ENCODE measurements at regions not wholly inside any gene's neighbourhood (a gene's known extent, or its start where the extent isn't known, plus 50 kb on each side); places are given as distances from the start of the nearest gene placed in this dataset.

DNA sequence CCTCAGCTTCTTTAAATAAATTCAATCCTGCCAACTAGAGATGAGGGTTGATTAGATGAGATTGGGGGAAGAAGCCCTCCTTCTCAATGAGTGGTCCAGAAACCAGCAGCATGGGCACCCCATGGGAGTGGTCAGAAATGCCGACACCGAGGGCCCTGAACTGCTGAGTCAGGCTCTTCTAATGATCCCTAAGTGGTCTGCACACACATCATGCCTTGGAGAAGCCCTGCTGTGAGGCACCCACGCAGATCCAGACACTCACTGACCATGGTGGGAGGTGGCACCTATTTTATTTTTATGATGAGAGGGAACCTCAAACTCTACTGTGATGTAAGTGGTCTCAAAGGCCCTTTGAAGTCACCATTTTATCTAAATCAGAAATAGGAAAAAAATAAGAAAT lies 72.3 kb upstream of the BOD1 start:
- DNase-seq (ENCODE audit: extremely low read depth in 1 of 11, low read depth in 9 of 11, low spot score in 4 of 11): no peak

DNA sequence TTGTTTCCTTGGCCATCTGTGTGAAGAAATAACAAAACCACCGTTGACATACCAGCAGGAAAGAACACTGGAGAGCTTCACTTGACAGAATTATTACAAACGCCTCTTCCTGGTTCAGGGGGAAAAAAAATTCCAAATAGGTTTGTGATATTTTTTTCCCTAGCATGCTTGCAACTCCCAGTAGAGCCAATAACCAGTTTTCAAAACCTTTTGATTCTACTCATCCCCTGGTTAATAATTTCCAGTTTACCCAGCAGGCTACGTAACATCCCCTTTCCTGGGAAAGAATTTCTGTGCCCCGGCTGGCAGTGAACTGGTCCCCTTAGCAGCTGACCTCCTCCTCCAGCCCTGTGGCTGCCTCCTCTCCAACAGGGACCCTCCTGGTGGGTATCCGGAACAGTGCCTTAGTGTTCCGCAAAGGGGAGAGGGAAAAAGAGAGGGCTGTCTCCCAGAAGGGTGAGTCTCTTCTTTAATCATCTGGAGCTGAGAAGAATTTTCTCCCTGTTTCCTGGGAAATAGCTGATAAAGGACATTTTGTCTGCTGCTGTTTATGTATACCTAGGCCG lies 72.8 kb upstream of the BOD1 start:
- peak in 6 of 11 donors; percentile 20 to 55 (median 44) for DNase-seq (ENCODE audit: extremely low read depth in 1 of 11, low read depth in 9 of 11, low spot score in 4 of 11)

DNA sequence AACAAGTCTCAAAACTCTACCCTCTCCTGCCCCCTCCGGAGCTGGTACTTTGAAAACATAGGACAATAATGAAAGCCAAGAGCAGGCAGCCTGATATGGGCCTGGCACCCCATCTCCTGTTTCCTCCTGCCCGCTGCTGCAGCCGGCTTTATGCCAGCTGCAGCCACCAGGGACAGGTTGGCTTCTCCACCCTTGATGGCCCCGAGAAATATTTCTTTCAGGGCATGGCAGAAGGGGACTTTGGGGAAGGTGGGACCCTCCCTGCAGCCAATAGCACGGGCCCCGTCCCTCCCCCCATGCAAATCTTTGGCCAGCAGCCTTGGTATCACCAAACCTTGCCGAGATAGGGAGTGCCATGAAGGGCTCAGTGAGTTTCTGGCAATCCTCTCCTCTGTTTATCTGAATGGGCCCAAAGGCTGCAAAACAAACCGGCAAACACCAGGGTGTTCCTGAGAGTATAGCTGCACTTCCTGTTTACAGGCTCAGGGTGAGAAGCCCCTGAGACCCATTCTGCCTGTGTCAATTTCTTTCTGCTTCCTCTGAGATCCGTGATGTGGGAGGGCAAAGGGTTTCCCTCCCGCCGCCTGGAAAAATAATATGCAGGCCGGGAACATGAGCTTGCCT lies 73.4 kb upstream of the BOD1 start:
- no peak for DNase-seq (ENCODE audit: extremely low read depth in 1 of 11, low read depth in 9 of 11, low spot score in 4 of 11)

DNA sequence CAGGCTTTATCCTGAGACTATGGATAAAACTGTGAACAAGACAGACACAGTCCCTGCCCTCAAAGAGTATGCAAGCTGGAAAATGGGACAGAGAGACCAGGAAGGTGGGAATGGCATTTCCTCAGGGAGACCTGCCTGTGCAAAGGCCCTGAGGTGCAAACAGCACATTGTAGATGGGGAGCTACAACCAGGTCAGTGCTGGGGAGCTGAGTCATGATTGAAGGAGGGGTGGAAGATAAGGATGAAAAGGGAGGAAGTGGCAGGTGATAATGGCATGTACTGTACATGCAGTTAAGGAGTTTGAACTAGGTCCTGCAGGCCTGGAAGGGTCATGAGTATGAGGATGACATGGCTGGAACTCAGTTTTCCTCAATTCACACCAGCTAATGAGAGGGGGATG lies 75.5 kb upstream of the BOD1 start:
- DNase-seq (ENCODE audit: extremely low read depth in 1 of 11, low read depth in 9 of 11, low spot score in 4 of 11): no peak

DNA sequence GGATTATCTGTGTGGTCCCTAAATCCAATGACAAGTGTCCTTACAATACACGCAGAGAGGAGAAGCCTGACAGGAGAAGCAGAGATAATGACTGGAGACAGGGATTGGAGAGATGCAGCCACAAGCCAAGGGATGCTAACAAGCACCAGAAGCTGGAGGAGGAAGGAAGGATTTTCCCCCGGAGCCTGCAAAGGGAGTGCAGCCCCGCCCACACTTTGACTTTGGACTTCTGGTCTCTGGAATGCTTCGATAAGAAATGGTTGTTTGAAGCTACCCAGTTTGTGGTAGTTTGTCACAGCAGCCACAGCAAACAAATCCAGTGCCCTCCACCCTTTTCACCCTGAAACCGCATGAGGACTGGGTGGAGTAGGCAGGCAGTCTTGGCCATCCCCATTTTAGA lies 77.2 kb upstream of the BOD1 start:
- DNase-seq (ENCODE audit: extremely low read depth in 1 of 11, low read depth in 9 of 11, low spot score in 4 of 11): no peak

DNA sequence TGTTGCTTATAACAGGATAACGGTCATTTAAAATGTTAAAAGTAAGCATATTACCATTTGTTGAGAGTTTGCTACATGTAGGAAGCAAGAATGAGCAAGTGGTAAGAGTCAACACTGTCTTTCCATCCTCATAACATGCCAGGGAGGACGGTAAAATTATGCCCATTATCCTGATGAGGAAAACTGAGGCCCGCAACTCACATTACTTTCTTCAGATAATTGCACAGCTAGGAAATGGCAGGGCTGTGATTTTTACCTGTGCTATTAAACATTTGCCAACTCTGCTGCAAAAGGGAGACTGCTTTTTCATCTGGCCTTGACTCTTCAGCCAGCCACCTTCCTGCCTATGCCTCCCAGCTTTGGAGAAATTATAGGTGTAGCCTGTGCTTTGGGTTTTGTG lies 79.8 kb upstream of the BOD1 start:
- no peak for DNase-seq (ENCODE audit: extremely low read depth in 1 of 11, low read depth in 9 of 11, low spot score in 4 of 11)

DNA sequence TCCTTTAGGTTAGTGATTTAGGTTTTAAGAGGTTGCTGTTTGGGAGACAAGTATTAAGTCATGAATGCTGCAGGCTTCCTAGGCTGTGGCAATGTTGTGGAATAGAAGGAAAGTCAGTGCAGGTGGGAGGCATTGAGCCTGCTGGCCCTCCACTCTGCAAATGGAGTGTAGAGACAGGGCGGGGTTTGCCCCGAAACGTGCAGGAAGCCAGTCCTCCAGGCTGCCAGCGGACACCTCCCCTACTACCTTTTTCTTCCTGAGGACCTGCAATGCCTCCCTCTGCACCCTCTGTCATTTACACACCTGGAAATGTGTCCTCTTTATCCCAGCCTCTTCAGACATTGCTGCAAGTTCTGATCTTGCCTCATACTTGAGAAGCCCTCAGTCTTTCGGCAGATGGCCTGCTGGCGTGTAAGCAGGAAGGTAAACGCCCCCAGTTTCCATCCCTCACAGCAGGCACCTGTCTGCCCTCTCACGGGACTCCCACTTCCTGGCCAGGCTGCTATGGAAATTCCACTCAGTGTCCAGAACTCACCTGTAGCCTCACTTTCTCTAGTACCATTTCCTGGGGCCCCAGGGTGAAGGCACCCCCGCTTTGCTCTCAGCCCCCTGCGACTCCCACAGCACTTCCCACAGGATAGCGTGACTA lies 81.6 kb upstream of the BOD1 start:
- no peak for DNase-seq (ENCODE audit: extremely low read depth in 1 of 11, low read depth in 9 of 11, low spot score in 4 of 11)

DNA sequence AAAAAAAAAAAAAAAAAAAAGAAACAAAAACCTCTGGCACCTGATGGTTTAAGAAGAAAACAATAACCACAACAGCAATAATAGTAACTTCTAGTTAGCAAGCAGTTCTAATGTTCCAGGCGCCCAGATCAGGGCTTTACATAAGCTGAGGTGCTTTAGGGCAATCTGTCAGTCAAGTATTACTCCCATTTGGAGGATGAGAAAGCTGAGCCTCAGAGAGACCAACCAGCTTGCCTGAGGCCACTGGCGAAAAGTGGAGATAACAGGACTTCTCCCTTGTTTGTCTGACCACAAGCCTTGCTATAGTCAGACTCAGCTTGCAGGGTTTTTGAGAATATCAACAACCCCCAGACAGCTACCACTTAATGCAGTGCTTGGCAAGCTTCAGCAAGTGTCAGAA lies 83.5 kb upstream of the BOD1 start:
- no peak for DNase-seq (ENCODE audit: extremely low read depth in 1 of 11, low read depth in 9 of 11, low spot score in 4 of 11)

DNA sequence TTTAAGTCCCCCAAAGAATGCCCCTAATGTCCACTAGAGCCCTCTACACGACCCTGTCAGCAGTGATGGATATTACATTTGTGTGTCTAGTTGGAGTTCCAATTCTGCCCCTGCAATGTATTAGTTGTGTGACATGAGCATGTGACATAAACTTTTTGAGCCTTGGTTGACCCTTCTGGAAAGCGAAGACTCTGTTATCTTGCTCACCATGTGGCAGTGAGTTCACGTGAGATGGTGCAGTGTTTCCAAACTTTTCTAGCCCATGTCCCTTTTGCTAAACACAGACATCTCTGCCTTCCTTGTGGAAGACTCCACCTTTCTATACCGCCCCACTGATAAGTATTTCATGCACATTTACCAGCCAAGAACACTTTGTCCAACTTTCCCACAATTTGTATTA lies 87.0 kb upstream of the BOD1 start:
- DNase-seq (ENCODE audit: extremely low read depth in 1 of 11, low read depth in 9 of 11, low spot score in 4 of 11): no peak

DNA sequence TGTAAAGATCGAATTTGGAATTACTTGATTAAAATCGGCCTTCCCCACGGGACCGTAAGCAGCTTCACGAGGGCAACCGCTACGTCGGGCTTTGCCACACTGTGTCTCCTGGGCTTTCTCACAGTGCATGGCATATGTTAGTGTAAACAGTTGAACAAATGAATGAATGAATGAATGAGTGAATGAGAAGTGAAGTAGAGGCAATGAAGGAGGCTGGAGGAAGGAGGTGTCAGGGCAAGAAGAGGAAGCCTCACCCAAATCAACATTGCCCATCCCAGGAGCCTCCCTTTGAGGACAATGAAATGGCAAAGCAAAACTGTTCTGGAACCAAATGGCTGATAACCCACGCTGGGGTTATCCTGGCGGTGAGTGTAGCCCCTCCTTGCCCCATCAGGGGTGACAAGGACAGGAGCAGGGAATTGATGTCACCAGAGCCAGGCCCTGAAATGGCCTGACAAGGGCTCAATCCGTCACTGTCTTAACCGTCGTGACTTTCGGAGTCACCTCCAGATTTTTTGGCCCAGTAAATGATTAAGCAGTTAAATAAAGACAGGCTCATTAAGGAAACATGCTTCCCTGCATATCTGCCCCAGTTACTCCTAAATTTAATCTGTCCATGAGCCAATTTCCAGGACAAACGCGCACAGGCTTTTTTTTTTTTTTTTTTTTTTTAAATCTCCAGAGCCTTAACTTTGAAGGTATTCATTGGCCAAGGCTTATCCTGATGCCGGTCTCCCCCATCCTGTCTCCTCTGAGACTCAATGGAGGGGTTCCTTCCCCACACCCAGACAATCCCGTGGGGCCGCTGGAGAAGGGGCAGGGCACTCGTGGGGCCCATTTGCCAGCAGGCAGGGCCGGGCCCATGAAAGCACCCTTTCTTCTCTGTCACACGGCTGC lies 88.4 kb upstream of the BOD1 start:
- DNase-seq (ENCODE audit: extremely low read depth in 1 of 11, low read depth in 9 of 11, low spot score in 4 of 11): no peak

DNA sequence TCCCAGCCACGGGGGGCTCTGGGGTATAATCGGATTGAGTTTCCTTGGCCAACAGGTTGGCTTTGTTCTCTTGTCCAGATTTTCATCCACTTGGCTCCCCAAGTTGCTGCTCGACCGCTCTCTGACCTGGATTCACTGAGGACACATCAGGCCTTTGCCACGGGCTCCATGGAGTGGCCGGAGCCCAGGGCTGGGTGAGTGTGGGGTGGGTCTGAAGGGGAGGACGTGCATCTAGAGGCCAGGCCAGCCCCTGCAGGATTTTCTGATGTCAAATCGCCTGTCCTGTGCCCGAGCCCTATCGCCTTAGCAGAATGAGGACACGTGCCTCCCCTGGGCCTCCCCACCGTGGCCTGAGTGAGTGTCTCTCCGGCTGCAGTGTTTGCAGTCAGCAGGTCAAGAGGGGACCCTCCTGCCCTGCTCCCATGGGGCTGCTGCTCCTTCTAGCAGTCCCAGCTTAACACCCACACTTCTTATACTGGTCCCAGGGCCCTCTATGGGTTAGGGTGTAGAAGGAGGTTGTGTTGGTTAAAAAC lies 89.1 kb upstream of the BOD1 start:
- DNase-seq (ENCODE audit: extremely low read depth in 1 of 11, low read depth in 9 of 11, low spot score in 4 of 11): no peak

DNA sequence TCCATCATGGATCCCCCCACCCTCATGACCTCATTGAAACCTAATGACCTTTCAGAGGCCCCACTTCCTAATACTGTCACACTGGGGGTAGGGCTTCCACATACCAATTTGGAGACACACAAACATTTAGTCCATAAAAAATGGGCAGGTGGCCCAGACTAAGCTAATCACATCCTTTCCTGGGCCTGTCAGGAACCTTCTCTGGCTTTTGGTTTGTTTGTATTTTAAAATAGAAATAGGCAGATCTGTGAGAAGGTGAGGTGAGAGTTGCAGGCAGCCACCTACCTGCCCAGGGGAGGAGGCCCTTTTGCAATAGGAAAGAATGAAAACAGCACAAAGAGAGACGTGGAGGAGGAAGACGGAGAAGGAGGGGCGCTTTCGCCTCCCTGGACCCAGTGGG lies 90.2 kb upstream of the BOD1 start:
- DNase-seq (ENCODE audit: extremely low read depth in 1 of 11, low read depth in 9 of 11, low spot score in 4 of 11): no peak

DNA sequence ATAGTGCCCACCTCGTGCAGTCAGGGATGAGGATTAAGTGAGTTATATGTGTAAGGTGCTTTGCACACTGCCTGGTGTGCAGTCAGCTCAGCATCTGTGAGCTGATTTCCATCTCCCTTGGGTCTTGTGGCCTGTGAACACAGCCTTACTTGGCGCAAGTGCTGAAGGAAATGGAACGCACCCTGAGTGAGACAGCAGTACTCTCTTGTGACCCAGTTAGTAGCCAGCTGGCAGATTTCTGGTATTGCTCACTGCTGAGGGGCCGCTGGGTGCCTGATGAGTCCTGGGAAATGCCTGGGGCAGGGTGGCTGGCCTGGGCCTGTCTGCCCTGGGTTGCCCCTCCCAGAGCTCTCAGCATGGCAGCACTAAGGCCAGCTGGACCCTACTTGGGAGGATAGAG lies 90.9 kb upstream of the BOD1 start:
- DNase-seq (ENCODE audit: extremely low read depth in 1 of 11, low read depth in 9 of 11, low spot score in 4 of 11): no peak

DNA sequence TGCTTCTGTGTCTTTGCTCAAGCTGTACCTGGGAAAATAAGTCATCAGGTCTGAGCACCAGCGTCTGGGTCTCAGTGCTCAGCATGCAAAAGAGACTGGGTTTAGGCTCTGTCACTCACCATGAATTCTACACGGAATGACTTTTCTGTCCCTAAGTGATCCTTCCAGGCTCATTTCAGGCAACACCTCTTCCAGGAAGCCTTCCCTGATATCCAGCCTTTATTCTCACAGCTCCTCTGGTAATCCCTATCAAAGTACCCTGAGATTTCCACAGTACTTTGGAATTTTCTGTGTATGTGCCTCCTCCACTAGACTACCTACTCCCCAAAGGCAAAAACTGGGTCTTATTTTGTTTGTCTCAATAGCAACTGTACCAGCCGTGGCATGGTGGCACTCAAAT lies 92.7 kb upstream of the BOD1 start:
- DNase-seq (ENCODE audit: extremely low read depth in 1 of 11, low read depth in 9 of 11, low spot score in 4 of 11): no peak

DNA sequence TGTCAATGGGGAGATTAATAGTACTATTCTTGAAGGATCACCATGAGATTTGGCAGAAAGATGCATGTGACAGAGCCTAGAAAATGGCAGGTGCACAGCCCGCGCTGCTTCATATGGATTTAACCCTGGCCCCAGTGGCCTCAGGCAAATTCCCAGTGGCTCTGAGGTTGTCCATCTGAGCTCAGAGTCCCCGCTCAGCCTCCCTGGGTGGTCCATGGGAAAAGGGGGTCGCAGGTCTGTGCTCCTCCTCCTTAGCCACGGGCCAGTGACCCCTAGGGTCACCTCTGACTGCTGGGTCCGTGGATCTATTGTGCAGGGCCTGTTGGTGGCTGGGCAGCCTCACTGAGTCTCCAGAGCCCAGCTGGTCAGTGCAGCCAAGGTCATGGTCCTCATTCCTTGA lies 93.3 kb upstream of the BOD1 start:
- DNase-seq (ENCODE audit: extremely low read depth in 1 of 11, low read depth in 9 of 11, low spot score in 4 of 11): no peak

DNA sequence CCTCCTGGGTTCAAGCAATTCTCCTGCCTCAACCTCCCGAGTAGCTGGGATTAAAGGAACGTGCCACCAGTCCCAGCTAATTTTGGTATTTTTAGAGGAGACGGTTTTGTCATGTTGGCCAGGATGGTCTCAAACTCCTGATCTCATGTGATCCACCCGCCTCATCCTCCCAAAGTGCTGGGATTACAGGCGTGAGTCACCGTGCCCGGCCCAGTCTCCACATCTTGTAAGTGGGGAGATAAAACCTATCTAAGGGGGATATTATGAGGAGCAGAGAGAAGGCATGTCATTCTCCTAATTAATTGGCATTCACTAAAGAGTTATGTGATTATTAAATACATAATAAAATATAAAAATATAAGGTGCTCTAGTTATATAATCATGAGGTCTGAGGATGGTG lies 94.1 kb upstream of the BOD1 start:
- DNase-seq (ENCODE audit: extremely low read depth in 1 of 11, low read depth in 9 of 11, low spot score in 4 of 11): no peak

DNA sequence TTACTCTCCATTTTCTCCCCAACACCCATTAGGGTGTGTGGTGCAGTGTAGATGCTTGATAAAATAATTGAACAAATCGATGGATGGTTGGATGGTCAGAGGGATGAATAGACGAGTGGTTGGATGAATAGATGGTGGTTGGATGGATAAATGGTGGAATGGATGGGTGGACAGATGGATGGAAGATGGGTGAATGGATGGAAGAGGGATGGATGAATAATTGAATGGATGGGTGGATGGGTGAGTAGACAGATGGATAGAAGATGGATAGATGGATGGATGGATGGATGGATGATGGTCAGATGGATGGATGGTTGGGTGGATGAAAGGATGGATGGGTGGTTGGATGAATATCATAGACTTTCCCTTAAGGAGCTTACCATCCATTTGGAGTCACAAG lies 95.0 kb upstream of the BOD1 start:
- no peak for DNase-seq (ENCODE audit: extremely low read depth in 1 of 11, low read depth in 9 of 11, low spot score in 4 of 11)

DNA sequence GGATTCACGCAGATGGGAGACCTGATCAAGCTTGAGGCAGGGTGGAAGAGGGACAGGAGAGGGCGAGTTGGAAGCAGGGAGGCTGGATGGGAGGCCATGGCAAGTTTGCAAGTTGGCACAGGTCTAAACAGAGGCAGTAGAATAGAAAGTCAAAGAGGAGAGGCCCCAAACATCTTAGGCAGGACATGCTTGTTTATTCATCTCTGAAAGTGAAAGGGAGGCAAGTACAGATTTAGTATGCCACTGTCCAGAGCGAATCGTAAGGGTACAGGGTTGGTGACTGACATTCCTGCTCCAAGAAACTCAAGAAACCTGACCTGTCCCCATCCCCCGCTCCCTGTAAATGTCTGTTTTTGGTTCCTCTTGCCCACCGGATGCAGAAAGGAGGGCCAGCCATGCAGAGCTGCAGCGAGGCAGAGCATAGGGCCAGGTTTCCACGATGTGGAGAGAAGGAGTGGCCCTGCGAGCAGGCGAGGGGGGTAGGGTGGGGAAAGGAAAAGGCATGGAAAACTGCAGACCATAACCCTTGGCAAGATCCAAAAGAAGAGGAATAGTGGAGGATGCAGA lies 96.2 kb upstream of the BOD1 start:
- DNase-seq (ENCODE audit: extremely low read depth in 1 of 11, low read depth in 9 of 11, low spot score in 4 of 11): no peak

DNA sequence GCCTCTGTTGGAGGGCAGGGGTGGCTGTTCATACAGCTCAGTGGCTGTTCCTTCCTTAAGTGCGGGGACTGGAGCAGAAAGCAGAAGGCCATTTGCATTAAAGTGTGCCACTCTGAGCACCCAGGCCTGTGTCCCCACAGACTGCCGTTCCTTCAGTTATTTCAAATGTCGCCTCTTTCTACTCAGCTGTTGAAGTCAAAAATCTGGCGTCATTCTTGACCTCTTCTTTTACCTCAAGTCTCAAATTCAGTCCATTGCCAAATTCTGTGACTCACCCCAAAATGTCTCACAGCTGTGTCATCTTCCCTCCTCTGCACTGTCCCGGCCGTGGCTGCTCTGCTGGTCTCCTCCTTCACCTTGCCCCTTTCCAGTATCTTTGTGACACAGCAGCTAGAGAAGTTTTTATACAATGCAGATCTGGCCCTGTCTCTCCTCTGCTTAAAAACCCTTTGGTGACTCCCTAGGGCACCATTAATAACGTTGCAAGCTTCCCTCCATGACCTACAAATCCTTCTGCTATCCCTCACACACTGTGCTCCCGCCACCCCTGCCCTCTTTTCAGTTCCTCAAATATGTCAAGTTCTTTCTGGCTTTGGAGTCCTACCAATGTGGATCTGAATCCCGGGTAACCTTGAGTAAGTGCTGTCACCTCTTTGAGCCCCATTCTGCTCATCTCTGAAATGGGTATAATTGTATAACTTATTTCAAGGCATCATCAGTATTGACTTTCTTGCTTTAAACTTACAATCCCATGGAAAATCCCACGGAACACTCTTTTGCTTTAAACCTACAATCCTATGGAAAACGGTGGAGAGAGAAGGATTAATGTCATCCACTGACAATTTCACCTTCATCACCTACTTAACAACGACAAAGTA lies 98.3 kb upstream of the BOD1 start:
- DNase-seq (ENCODE audit: extremely low read depth in 1 of 11, low read depth in 9 of 11, low spot score in 4 of 11): no peak
